Muscle of leg (tissue), 3 donors: ENCODE measurements at regions not wholly inside any gene's neighbourhood (a gene's known extent, or its start where the extent isn't known, plus 50 kb on each side); places are given as distances from the start of the nearest gene placed in this dataset.

Source experiments
- DNase-seq: peaks from one replicate; pipeline ENCODE4 v3.0.0; 2013
- H3K27ac ChIP-seq: one replicate; pipeline ENCODE4 v1.5.1; 2013; ENCODE audit warnings: mild to moderate bottlenecking, low read length, control low read depth
- H3K27me3 ChIP-seq: one replicate; pipeline ENCODE4 v1.6.1; 2013; ENCODE audit warnings: low read length; ENCODE audit not compliant: control insufficient read depth, insufficient read depth
- H3K36me3 ChIP-seq: one replicate; pipeline ENCODE4 v1.6.1; 2013; ENCODE audit warnings: low read length; ENCODE audit not compliant: control insufficient read depth, insufficient read depth
- H3K4me1 ChIP-seq: one replicate; pipeline ENCODE4 v1.6.1; 2013; ENCODE audit warnings: low read length; ENCODE audit not compliant: control insufficient read depth, insufficient read depth
- H3K4me3 ChIP-seq: one replicate; pipeline ENCODE4 v1.5.1; 2013; ENCODE audit warnings: low read length, control low read depth
- H3K9me3 ChIP-seq: replicated peaks from 2 replicates; pipeline ENCODE4 v1.6.1; 2013; ENCODE audit warnings: low read depth, low read length; ENCODE audit not compliant: control insufficient read depth
- WGBS: methylation state at CpG from one replicate; pipeline ENCODE4 v1.1.5; 2013; ENCODE audit warnings: missing lambda C conversion rate; ENCODE audit not compliant: insufficient coverage; 5-methylcytosine and 5-hydroxymethylcytosine counted together

- peak; percentile 82 for DNase-seq
- peak overlapping the region; percentile 57 for H3K27ac ChIP-seq
- no peaks in the 10 kb centered on the region for H3K36me3 ChIP-seq
- H3K9me3 ChIP-seq: no peaks in the 10 kb centered on the region
- no peak overlapping the region for H3K4me3 ChIP-seq
- H3K27me3 ChIP-seq: no peaks in the 10 kb centered on the region
- WGBS: no CpG with 5 or more reads among the region's 2 CpGs
- H3K4me1 ChIP-seq: no peaks in the 10 kb centered on the region
Observed at GRCh38 chr13:78102741-78103140, 184.1 kb upstream of the EDNRB start.

DNA sequence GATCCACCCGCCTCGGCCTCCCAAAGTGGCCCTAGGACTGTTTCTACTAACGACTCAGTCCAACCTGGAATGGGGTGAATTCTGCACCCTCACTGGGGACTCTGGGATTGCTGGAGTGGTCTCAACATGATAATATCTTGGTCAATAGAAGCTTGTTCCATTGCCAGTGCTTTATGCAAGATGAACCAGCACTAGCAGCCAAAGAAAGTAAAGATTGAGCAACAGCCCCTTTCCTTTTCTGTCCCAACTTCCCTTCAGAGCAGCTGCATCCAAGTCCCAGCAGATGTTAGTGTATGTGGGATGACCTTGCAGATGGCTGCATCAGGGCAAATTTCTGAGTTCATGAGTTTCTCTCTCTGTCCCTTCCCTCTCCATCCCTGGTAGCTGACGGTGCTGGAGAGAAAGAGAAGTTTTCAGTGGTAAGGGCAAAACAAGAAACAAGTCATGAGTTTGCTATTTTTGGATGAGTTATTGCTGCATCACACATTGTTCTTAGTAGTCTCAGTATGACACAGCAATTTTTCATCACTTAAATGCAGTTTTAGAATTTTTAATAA, 183.6 kb upstream of the EDNRB start:
- H3K27ac ChIP-seq: peak overlapping the region; percentile 57

DNA sequence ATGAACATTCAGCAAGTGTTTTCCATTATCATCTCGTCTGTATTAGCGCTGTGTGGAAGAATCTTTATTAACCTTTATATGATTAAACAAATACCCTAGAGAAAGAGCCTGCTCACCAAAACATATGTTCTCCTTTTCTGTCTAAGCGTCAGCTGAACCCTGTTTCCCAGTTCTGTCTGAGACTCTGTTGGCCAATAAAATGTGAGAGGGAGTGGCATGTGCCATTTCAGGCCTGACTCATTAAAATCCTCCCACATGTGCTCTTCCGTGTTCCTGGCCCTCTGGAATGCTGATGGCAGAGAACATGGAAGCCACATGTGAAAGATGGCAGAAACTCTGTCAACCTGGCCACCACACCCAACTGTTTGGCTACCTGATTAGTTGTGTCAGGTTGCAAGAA, 181.9 kb upstream of the EDNRB start:
- Histone ChIP-seq H3K9me3 (no peaks in the 10 kb centered on the region), H3K27ac (no peak overlapping the region), H3K4me1 (no peaks in the 10 kb centered on the region), H3K4me3 (no peak overlapping the region), H3K27me3 (no peaks in the 10 kb centered on the region), H3K36me3 (no peaks in the 10 kb centered on the region)
- WGBS: no CpG with 5 or more reads among the region's 4 CpGs
- no peak for DNase-seq

More for the DNA sequence above, 183.6 kb upstream of the EDNRB start:
- no peaks in the 10 kb centered on the region for H3K36me3 ChIP-seq
- DNase-seq: peak; percentile 96
- no CpG with 5 or more reads among the region's 4 CpGs for WGBS
- no peaks in the 10 kb centered on the region for H3K9me3 ChIP-seq
- H3K4me1 ChIP-seq: no peaks in the 10 kb centered on the region
- H3K27me3 ChIP-seq: no peaks in the 10 kb centered on the region
- no peak overlapping the region for H3K4me3 ChIP-seq

- Histone ChIP-seq H3K27ac (no peak overlapping the region), H3K36me3 (no peaks in the 10 kb centered on the region), H3K27me3 (no peaks in the 10 kb centered on the region), H3K4me1 (no peaks in the 10 kb centered on the region), H3K9me3 (no peaks in the 10 kb centered on the region), H3K4me3 (no peak overlapping the region)
- 81% methylated on average over 2 of the region's 3 CpGs for WGBS
- DNase-seq: no peak
Observed at GRCh38 chr13:78098249-78098648, 179.6 kb upstream of the EDNRB start.

- DNase-seq: no peak
- H3K36me3 ChIP-seq: no peaks in the 10 kb centered on the region
- H3K27me3 ChIP-seq: no peaks in the 10 kb centered on the region
- no peaks in the 10 kb centered on the region for H3K9me3 ChIP-seq
- WGBS: no CpG with 5 or more reads among the region's 1 CpG
- H3K4me3 ChIP-seq: no peak overlapping the region
- no peak overlapping the region for H3K27ac ChIP-seq
- no peaks in the 10 kb centered on the region for H3K4me1 ChIP-seq
Observed at GRCh38 chr13:78096221-78096620, 177.6 kb upstream of the EDNRB start.

DNA sequence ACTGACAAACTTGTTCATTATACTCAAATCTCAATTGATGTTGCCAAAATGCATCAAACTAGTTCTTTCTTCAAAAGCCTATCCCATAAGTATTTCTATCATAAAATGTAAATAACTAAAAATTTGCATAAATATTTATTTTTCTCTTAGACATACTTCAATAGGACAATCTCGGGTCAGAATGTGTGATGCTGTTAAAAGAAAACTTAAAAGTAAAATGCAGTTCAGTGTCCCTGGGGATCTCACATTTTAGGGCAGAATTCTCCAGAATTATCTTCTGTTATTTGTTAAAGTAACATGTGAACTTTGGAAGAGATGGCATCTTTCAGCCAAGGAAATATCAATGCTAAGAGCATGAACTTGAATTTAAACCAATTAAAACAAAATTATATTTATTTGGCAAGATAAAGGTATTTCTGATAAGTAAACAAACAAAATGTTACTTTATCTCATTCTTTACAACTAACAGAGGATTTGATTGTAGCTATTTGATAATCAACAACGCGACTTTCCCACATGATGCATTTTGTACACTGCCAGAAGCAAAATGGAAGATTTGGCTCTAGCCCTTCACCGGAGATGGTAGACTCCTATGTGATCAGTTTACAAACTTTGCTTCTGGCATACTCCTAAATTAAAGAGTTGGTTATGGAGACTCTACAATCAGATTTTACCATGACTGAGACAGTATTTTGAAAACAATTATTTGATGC, 169.5 kb upstream of the EDNRB start:
- Histone ChIP-seq H3K27me3 (no peaks in the 10 kb centered on the region), H3K36me3 (no peaks in the 10 kb centered on the region), H3K4me3 (no peak overlapping the region), H3K9me3 (no peaks in the 10 kb centered on the region), H3K27ac (no peak overlapping the region), H3K4me1 (peaks cover 4% of the 10 kb centered on the region)
- DNase-seq: no peak
- no CpG with 5 or more reads among the region's 4 CpGs for WGBS

- WGBS: 88% methylated on average over 3 of the region's 8 CpGs
- Histone ChIP-seq H3K4me1 (peaks cover 4% of the 10 kb centered on the region), H3K27ac (no peak overlapping the region), H3K36me3 (no peaks in the 10 kb centered on the region), H3K27me3 (no peaks in the 10 kb centered on the region), H3K9me3 (peaks cover 4% of the 10 kb centered on the region), H3K4me3 (no peak overlapping the region)
- no peak for DNase-seq
Observed at GRCh38 chr13:78085434-78086225, 167.0 kb upstream of the EDNRB start.

GRCh38 chr13:78084401-78084800, 165.8 kb upstream of the EDNRB start:
- peaks cover 4% of the 10 kb centered on the region for H3K4me1 ChIP-seq
- H3K27me3 ChIP-seq: no peaks in the 10 kb centered on the region
- H3K4me3 ChIP-seq: no peak overlapping the region
- DNase-seq: peak; percentile 94
- peaks cover 5% of the 10 kb centered on the region for H3K9me3 ChIP-seq
- peak overlapping the region; percentile 1 for H3K27ac ChIP-seq
- WGBS: no CpG with 5 or more reads among the region's 1 CpG
- H3K36me3 ChIP-seq: no peaks in the 10 kb centered on the region

DNA sequence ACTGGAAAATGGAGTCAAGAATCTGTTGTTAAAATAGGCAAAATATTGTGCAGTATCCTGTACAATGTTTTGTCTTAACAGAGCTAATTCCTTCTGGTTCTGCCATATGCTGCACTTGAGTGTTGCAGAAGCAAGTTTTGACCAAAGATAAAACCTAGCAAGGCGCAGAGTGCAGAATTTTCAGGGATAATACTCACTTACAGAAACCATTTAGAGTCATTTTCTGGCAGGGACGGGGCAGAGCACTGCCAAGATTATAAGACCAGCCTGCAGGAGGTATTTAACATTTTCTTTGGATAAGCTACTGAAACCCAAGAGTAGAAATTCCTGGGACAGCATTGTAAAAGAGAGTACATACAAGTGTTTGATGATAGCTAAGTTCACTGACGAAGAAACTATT, 159.5 kb upstream of the EDNRB start:
- peaks cover 5% of the 10 kb centered on the region for H3K9me3 ChIP-seq
- no peak overlapping the region for H3K4me3 ChIP-seq
- H3K4me1 ChIP-seq: no peaks in the 10 kb centered on the region
- no peak overlapping the region for H3K27ac ChIP-seq
- DNase-seq: peak; percentile 16
- 100% methylated on average over 1 of the region's 3 CpGs for WGBS
- H3K36me3 ChIP-seq: no peaks in the 10 kb centered on the region
- H3K27me3 ChIP-seq: no peaks in the 10 kb centered on the region

GRCh38 chr13:78067290-78067689, 148.7 kb upstream of the EDNRB start:
- Histone ChIP-seq H3K27me3 (no peaks in the 10 kb centered on the region), H3K36me3 (no peaks in the 10 kb centered on the region), H3K4me1 (no peaks in the 10 kb centered on the region), H3K9me3 (no peaks in the 10 kb centered on the region), H3K27ac (no peak overlapping the region), H3K4me3 (no peak overlapping the region)
- no peak for DNase-seq
- WGBS: no CpG with 5 or more reads among the region's 1 CpG
